ENCODE measurements at regions not wholly inside any gene's neighbourhood (a gene's known extent, or its start where the extent isn't known, plus 50 kb on each side); places are given as distances from the start of the nearest gene placed in this dataset.

DNA sequence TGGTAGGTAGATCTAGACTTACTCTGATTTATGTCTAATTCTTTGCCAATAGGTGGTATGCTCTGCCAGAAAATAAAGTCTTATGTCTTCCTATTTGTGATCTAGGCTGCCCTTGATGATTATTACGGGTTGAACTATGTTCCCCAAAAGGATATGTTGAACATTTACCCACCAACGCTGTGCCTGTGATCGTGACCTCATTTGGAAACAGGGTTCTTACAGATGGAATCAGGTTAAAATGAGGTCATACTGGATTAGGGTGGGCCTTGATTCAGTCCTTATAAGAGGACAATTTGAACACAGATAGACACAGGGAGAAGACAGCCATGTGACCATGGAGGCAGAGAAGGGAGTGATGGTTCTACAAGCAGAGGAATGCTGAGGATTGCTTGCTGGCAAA is 95.1 kb upstream of the BCAR3 start:
- no peaks in the 10 kb centered on the region for H3K79me2 ChIP-seq
- H4K20me1 ChIP-seq (ENCODE audit: insufficient read depth, poor library complexity, severe bottlenecking) = no peaks in the 10 kb centered on the region
- H3K36me3 ChIP-seq (replicated peaks; ENCODE audit: insufficient read depth, low read depth) = no peaks in the 10 kb centered on the region
- no peak for DNase-seq (ENCODE audit: low spot score)
- H3K4me2 ChIP-seq = no peak overlapping the region
- no peak overlapping the region for H3K27ac ChIP-seq
- no peaks in the 10 kb centered on the region for H3K9me2 ChIP-seq (replicated peaks; ENCODE audit: insufficient read depth)
- H2AFZ ChIP-seq = no peak overlapping the region
- no peaks in the 10 kb centered on the region for H3K9me3 ChIP-seq (ENCODE audit: low read depth)
- WGBS (ENCODE audit: low lambda C conversion rate, missing lambda C conversion rate) = 82% methylated on average over 3 of the region's 3 CpGs
- no peak overlapping the region for H3K4me3 ChIP-seq
- no peaks in the 10 kb centered on the region for H3K4me1 ChIP-seq (ENCODE audit: insufficient read depth)
- TF ChIP-seq, protein P1, sequence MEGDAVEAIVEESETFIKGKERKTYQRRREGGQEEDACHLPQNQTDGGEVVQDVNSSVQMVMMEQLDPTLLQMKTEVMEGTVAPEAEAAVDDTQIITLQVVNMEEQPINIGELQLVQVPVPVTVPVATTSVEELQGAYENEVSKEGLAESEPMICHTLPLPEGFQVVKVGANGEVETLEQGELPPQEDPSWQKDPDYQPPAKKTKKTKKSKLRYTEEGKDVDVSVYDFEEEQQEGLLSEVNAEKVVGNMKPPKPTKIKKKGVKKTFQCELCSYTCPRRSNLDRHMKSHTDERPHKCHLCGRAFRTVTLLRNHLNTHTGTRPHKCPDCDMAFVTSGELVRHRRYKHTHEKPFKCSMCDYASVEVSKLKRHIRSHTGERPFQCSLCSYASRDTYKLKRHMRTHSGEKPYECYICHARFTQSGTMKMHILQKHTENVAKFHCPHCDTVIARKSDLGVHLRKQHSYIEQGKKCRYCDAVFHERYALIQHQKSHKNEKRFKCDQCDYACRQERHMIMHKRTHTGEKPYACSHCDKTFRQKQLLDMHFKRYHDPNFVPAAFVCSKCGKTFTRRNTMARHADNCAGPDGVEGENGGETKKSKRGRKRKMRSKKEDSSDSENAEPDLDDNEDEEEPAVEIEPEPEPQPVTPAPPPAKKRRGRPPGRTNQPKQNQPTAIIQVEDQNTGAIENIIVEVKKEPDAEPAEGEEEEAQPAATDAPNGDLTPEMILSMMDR (IDR thresholded peaks at IDR 0.05; ENCODE audit: poor library complexity) = no peak
- TF ChIP-seq EZH2 (IDR thresholded peaks at IDR 0.05; ENCODE audit: borderline replicate concordance) (no peak), EZH2phosphoT487 (IDR thresholded peaks at IDR 0.05; ENCODE audit: low read depth, severe bottlenecking, unreplicated experiment) (no peak)
- H3K27me3 ChIP-seq = no peaks in the 10 kb centered on the region

DNA sequence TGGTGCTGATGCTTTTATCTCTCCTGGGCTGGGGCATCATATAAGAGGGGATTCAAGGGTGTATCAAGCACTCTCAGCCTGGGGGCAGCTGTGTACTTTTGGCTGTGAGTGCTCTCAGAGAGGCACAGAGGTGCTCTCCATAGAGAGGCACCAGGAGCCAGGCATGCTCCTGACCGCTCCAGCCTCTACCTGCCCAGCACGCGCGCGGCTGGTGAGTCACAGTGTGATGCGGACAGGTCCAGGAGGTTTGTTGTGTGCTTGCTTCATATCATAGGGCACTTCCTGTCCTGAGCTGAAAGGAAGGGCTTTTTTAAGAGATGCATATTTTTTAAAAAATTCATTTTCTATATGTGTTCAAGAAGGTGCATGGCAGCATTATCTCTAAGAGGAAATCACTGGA is 93.6 kb upstream of the BCAR3 start:
- 92% methylated on average over 6 of the region's 6 CpGs for WGBS (ENCODE audit: low lambda C conversion rate, missing lambda C conversion rate)
- TF ChIP-seq, protein P1 (IDR thresholded peaks at IDR 0.05; ENCODE audit: poor library complexity) = no peak
- no peak for TF ChIP-seq EZH2phosphoT487 (IDR thresholded peaks at IDR 0.05; ENCODE audit: low read depth, severe bottlenecking, unreplicated experiment)
- no peak for TF ChIP-seq EZH2 (IDR thresholded peaks at IDR 0.05; ENCODE audit: borderline replicate concordance)
- Histone ChIP-seq H3K4me1 (ENCODE audit: insufficient read depth) (no peaks in the 10 kb centered on the region), H2AFZ (no peak overlapping the region), H3K79me2 (no peaks in the 10 kb centered on the region), H3K4me2 (no peak overlapping the region), H3K27ac (no peak overlapping the region), H3K4me3 (no peak overlapping the region), H4K20me1 (ENCODE audit: insufficient read depth, poor library complexity, severe bottlenecking) (no peaks in the 10 kb centered on the region), H3K9me3 (ENCODE audit: low read depth) (no peaks in the 10 kb centered on the region), H3K27me3 (no peaks in the 10 kb centered on the region), H3K9me2 (replicated peaks; ENCODE audit: insufficient read depth) (no peaks in the 10 kb centered on the region), H3K36me3 (replicated peaks; ENCODE audit: insufficient read depth, low read depth) (no peaks in the 10 kb centered on the region)
- no peak for DNase-seq (ENCODE audit: low spot score)

GRCh38 chr1:93774707-93775106 is 93.1 kb upstream of the BCAR3 start:
- Histone ChIP-seq H3K4me3 (no peak overlapping the region), H3K9me2 (replicated peaks; ENCODE audit: insufficient read depth) (no peaks in the 10 kb centered on the region), H3K27ac (no peak overlapping the region), H4K20me1 (ENCODE audit: insufficient read depth, poor library complexity, severe bottlenecking) (no peaks in the 10 kb centered on the region), H3K9me3 (ENCODE audit: low read depth) (no peaks in the 10 kb centered on the region), H3K27me3 (no peaks in the 10 kb centered on the region), H3K79me2 (no peaks in the 10 kb centered on the region), H2AFZ (no peak overlapping the region), H3K4me1 (ENCODE audit: insufficient read depth) (no peaks in the 10 kb centered on the region), H3K4me2 (no peak overlapping the region), H3K36me3 (replicated peaks; ENCODE audit: insufficient read depth, low read depth) (no peaks in the 10 kb centered on the region)
- DNase-seq (ENCODE audit: low spot score) = no peak
- TF ChIP-seq EZH2 (IDR thresholded peaks at IDR 0.05; ENCODE audit: borderline replicate concordance) = no peak
- TF ChIP-seq, protein P1 (IDR thresholded peaks at IDR 0.05; ENCODE audit: poor library complexity) = no peak
- no peak for TF ChIP-seq EZH2phosphoT487 (IDR thresholded peaks at IDR 0.05; ENCODE audit: low read depth, severe bottlenecking, unreplicated experiment)

Measured in hepatocyte (in vitro differentiated cells).